ENCODE measurements at regions not wholly inside any gene's neighbourhood (a gene's known extent, or its start where the extent isn't known, plus 50 kb on each side); places are given as distances from the start of the nearest gene placed in this dataset.

DNA sequence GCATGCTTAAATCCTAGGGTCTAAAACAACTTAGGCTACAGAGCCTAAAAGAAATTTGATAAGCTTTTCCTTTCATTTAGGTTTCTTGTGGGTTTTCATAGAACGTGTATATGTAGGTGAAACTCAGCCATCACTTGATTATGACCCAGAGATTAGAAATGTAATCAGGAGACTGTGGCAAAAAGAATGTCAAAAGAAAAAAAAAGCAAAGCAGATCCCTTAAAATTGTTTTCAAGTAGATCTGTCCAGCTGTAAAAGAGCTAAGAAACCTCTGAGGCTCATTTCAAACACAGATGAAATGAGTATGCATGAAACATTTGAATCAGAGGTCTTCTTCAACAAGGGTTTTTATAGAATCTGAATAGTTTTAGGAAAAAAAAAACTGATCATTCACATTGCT lies 341.3 kb upstream of the PRDM1 start:
- ChIA-PET POLR2A (no interaction called here), CTCF (no interaction called here)
- Histone ChIP-seq H3K4me1 (0 out of 3 replicates have a peak, but pooled peaks cover 5% of the 10 kb centered on the region), H3K27ac (no peak overlapping the region), H3K9me3 (no peaks in the 10 kb centered on the region), H3K4me3 (no peak overlapping the region), H3K4me2 (no peak overlapping the region)
- TF ChIP-seq RARB (CRISPR knock-in tag; IDR thresholded peaks at IDR 0.05) (no peak), RAD21 (conservative IDR thresholded peaks at IDR 0.05 in 1 of 2, IDR thresholded peaks at IDR 0.05 in 1 of 2) (no peak), POLR2A (IDR thresholded peaks at IDR 0.05; ENCODE audit: low read length) (no peak), KDM1A (IDR thresholded peaks at IDR 0.05; ENCODE audit: low read depth) (no peak), ZNF302 (CRISPR knock-in tag; IDR thresholded peaks at IDR 0.05) (no peak), PHF8 (IDR thresholded peaks at IDR 0.05; ENCODE audit: borderline replicate concordance, low read depth) (no peak), SREBF2 (IDR thresholded peaks at IDR 0.05) (no peak), HOXB5 (CRISPR knock-in tag; IDR thresholded peaks at IDR 0.05) (no peak), RCOR1 (IDR thresholded peaks at IDR 0.05; ENCODE audit: low read depth, low read length) (no peak), POLR2AphosphoS2 (conservative IDR thresholded peaks at IDR 0.05; ENCODE audit: low read length) (no peak), FOXS1 (CRISPR knock-in tag; IDR thresholded peaks at IDR 0.05) (no peak), EHMT2 (IDR thresholded peaks at IDR 0.05; ENCODE audit: low read depth) (no peak), CHD4 (IDR thresholded peaks at IDR 0.05; ENCODE audit: borderline replicate concordance) (no peak), JUNB (IDR thresholded peaks at IDR 0.05) (no peak), NPAS2 (CRISPR knock-in tag; IDR thresholded peaks at IDR 0.05; ENCODE audit: borderline replicate concordance) (no peak)
- TF ChIP-seq, protein P1, sequence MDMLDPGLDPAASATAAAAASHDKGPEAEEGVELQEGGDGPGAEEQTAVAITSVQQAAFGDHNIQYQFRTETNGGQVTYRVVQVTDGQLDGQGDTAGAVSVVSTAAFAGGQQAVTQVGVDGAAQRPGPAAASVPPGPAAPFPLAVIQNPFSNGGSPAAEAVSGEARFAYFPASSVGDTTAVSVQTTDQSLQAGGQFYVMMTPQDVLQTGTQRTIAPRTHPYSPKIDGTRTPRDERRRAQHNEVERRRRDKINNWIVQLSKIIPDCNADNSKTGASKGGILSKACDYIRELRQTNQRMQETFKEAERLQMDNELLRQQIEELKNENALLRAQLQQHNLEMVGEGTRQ (IDR thresholded peaks at IDR 0.05), result no peak
- ATAC-seq, result no peak
- 89% methylated on average over 1 of the region's 1 CpG for WGBS (ENCODE audit: missing lambda C conversion rate)
- FAIRE-seq, result no peak
- no peak for DNase-seq (ENCODE audit: low read depth in 1 of 2, low spot score in 1 of 2)

DNA sequence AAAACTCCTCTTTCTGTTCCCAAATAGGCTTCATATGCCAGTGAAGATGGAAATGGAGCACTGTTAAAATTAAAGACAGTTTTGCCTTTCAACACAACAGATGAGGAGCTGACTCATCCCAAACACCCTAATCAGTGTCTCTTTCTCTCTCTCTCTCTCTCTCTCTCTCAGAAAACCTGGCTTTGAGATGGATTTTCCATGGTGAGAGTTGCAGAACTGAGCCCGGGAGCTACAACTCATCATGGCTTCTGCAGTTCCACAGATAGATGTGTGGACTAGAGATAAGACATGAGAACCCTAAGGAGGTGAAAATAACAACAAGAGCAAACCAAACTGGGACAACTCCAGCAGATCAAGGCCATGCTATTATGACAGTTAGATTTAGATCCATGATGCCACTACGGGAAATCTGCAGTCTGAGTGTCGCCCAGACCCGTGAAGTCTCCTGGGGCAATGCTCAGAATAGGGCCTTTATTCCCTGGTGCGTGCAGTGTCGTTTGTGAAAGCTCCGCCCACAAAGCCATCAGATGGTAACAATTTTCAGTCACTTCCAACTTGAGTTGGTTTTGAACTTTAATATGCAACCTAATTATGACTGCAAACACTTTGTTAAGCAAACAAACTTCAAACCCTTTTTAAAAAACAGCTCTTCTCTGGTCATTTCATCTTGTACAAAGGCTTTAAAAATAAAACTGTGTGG lies 338.2 kb upstream of the PREP start:
- no peak overlapping the region for H3K4me2 ChIP-seq
- H3K4me1 ChIP-seq, result 0 out of 3 replicates have a peak, but pooled peaks cover 5% of the 10 kb centered on the region
- WGBS (ENCODE audit: missing lambda C conversion rate), result 87% methylated on average over 7 of the region's 7 CpGs
- H3K27ac ChIP-seq, result no peak overlapping the region
- TF ChIP-seq FOXS1 (CRISPR knock-in tag; IDR thresholded peaks at IDR 0.05), result no peak
- TF ChIP-seq ZC3H11A (IDR thresholded peaks at IDR 0.05), result no peak
- no peak for TF ChIP-seq JUNB (IDR thresholded peaks at IDR 0.05)
- TF ChIP-seq ZNF302 (CRISPR knock-in tag; IDR thresholded peaks at IDR 0.05), result no peak
- TF ChIP-seq ELK1 (IDR thresholded peaks at IDR 0.05; ENCODE audit: low read depth, low read length), result no peak
- TF ChIP-seq SMC3 (IDR thresholded peaks at IDR 0.05), result no peak
- no peak for TF ChIP-seq NFE2L2 (conservative IDR thresholded peaks at IDR 0.05; ENCODE audit: low read length)
- TF ChIP-seq FOSL2 (IDR thresholded peaks at IDR 0.05), result no peak
- no peak for TF ChIP-seq FOSL2 (CRISPR knock-in tag; IDR thresholded peaks at IDR 0.05)
- TF ChIP-seq TFCP2L1 (CRISPR knock-in tag; IDR thresholded peaks at IDR 0.05), result no peak
- no peak for TF ChIP-seq BHLHE40 (IDR thresholded peaks at IDR 0.05; ENCODE audit: low read depth, low read length)
- TF ChIP-seq NR3C1 (IDR thresholded peaks at IDR 0.05), result no peak
- no peak for TF ChIP-seq MAFK (IDR thresholded peaks at IDR 0.05; ENCODE audit: partially characterized antibody)
- TF ChIP-seq FOSB (CRISPR knock-in tag; IDR thresholded peaks at IDR 0.05), result no peak
- no peak for TF ChIP-seq PBX3 (IDR thresholded peaks at IDR 0.05)
- no peak for FAIRE-seq
- POLR2A ChIA-PET, result no interaction called here
- H3K9me3 ChIP-seq, result no peaks in the 10 kb centered on the region
- DNase-seq (ENCODE audit: low read depth in 1 of 2, low spot score in 1 of 2), result no peak
- no peak overlapping the region for H3K4me3 ChIP-seq
- CTCF ChIA-PET, result no interaction called here
- ATAC-seq, result no peak
